ENCODE measurements at regions not wholly inside any gene's neighbourhood (a gene's known extent, or its start where the extent isn't known, plus 50 kb on each side); places are given as distances from the start of the nearest gene placed in this dataset.

DNA sequence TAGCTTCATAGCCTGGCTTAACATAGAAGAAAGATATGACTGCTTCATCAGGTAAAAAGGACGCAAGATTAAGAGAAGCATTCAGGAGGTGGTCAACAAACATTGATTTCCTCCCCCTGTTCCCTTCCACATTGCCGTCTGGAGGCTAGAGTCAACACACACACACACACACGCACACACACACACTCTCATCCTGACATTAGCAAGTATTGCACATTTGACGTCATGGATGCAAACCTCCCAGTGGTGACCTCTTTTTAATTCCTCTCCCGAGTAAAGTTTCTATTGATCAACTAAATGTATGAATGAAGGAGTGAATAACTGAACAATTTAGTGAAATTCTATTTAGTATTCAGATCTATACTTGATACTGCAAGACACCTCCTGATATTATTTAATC lies 332.8 kb downstream of the ELAVL2 start:
- H3K79me1 ChIP-seq (ENCODE audit: low read depth in 1 of 2, low read length in 2 of 2), result no peaks in the 10 kb centered on the region
- no peaks in the 10 kb centered on the region for H3K9me3 ChIP-seq (ENCODE audit: control insufficient read depth, insufficient read depth, low read length)
- no peak overlapping the region for H2BK20ac ChIP-seq (ENCODE audit: low read depth, low read length)
- H2AFZ ChIP-seq (replicated peaks; ENCODE audit: low read length, poor library complexity), result no peak overlapping the region
- CTCF ChIA-PET, result no interaction called here
- WGBS, 2 experiments (ENCODE audit: extremely low coverage in 2 of 2, insufficient read length in 1 of 2), result no CpG with 5 or more reads among the region's 5 CpGs
- BruUV-seq (replicated peaks), result no TSS peak
- no peak overlapping the region for H2AK5ac ChIP-seq (ENCODE audit: low read depth, low read length)
- no peak overlapping the region for H4K8ac ChIP-seq (ENCODE audit: low read depth in 2 of 2, low read length in 2 of 2)
- H3K4me3 ChIP-seq (ENCODE audit: insufficient read depth, low read depth, low read length), result no peak overlapping the region
- H4K5ac ChIP-seq (ENCODE audit: low read depth, low read length), result no peak overlapping the region
- no peak overlapping the region for H2BK5ac ChIP-seq (ENCODE audit: low read depth, low read length, poor library complexity, severe bottlenecking)
- H2BK120ac ChIP-seq (ENCODE audit: low read depth, low read length), result no peak overlapping the region
- no peak for DNase-seq
- H3K9me1 ChIP-seq (ENCODE audit: insufficient read depth, low read length), result no peaks in the 10 kb centered on the region
- no peaks in the 10 kb centered on the region for H3K4me1 ChIP-seq (ENCODE audit: control insufficient read depth, insufficient read depth, low read length)
- H3K56ac ChIP-seq (ENCODE audit: extremely low read depth, insufficient read depth, low read length), result no peak overlapping the region
- H3K27ac ChIP-seq (ENCODE audit: insufficient read depth, low read length), result no peak overlapping the region
- no peak for ATAC-seq (ENCODE audit: low read depth)
- no peak overlapping the region for H3K23ac ChIP-seq (ENCODE audit: low read depth, low read length)
- no peak overlapping the region for H3K4ac ChIP-seq (ENCODE audit: low read depth, low read length)
- H4K91ac ChIP-seq (ENCODE audit: insufficient read depth, low read depth, low read length), result no peak overlapping the region
- dilution Hi-C loops (cut with HindIII; ENCODE audit: low sequenced_read_pairs, unreplicated experiment) (no loop called here), intact Hi-C loops (cut with micrococcal nuclease) (no loop called here), in situ Hi-C loops (cut with MboI; ENCODE audit: low sequenced_read_pairs) (no loop called here)
- H2BK15ac ChIP-seq (ENCODE audit: low read depth, low read length), result no peak overlapping the region
- no peak overlapping the region for H3K14ac ChIP-seq (replicated peaks; ENCODE audit: low read depth, low read length)
- no peaks in the 10 kb centered on the region for H4K20me1 ChIP-seq (ENCODE audit: insufficient read depth, low read length)
- no peak overlapping the region for H2AK9ac ChIP-seq (replicated peaks; ENCODE audit: low read depth, low read length, poor library complexity)
- H3K9ac ChIP-seq (ENCODE audit: low read depth, low read length), result no peak overlapping the region
- no peaks in the 10 kb centered on the region for H3K36me3 ChIP-seq (ENCODE audit: control insufficient read depth, insufficient read depth, low read length)
- POLR2A ChIA-PET (ENCODE audit: unreplicated experiment), result no interaction called here
- H3K4me2 ChIP-seq (ENCODE audit: low read depth, low read length), result no peak overlapping the region
- H3K27me3 ChIP-seq (ENCODE audit: control insufficient read depth, insufficient read depth, low read length), result no peaks in the 10 kb centered on the region
- TF ChIP-seq MXI1 (IDR thresholded peaks at IDR 0.05; ENCODE audit: borderline replicate concordance, low read depth, low read length), result no peak
- H3K18ac ChIP-seq (ENCODE audit: low read depth, low read length), result no peak overlapping the region

Data from IMR-90 (cell line).